SK-N-SH treated with all-trans-retinoic acid at 6 μM for 48 hours (cell line): ENCODE measurements at regions not wholly inside any gene's neighbourhood (a gene's known extent, or its start where the extent isn't known, plus 50 kb on each side); places are given as distances from the start of the nearest gene placed in this dataset.

ENCODE experiments used
- ATAC-seq: fragments of 200-7000 bp; cut with Tn5 transposase; 3 replicates; pipeline ENCODE4 v1.9.1; 2020; ENCODE audit warnings: mild to moderate bottlenecking, moderate library complexity
- ARNTL ChIP-seq: fragments of 450-650 bp; formaldehyde crosslinking; IDR thresholded peaks from 2 replicates; pipeline ENCODE4 v1.5.0; 2020; ENCODE audit warnings: low read depth, mild to moderate bottlenecking, moderate library complexity, borderline replicate concordance
- BACH2 ChIP-seq: fragments of 250-450 bp; sonication (Bioruptor Pico); IDR thresholded peaks from 2 replicates; pipeline ENCODE4 v1.9.0; 2021; ENCODE audit warnings: mild to moderate bottlenecking, borderline replicate concordance
- CREB5 ChIP-seq: fragments of 250-450 bp; sonication (Bioruptor Pico); IDR thresholded peaks from 2 replicates; pipeline ENCODE4 v1.5.1; 2020; ENCODE audit warnings: low read depth, mild to moderate bottlenecking, moderate library complexity
- CSDC2 ChIP-seq: fragments of 250-450 bp; sonication (Bioruptor Pico); IDR thresholded peaks from 2 replicates; pipeline ENCODE4 v1.5.0; 2020; ENCODE audit warnings: mild to moderate bottlenecking, moderate library complexity
- CSRNP3 ChIP-seq: fragments of 250-450 bp; sonication (Bioruptor Pico); IDR thresholded peaks from 2 replicates; pipeline ENCODE4 v1.5.1; 2021; ENCODE audit warnings: mild to moderate bottlenecking, moderate library complexity
- ESRRG ChIP-seq: fragments of 250-450 bp; sonication (Bioruptor Pico); IDR thresholded peaks from 2 replicates; pipeline ENCODE4 v1.6.1; 2021; ENCODE audit warnings: mild to moderate bottlenecking
- OSR1 ChIP-seq: fragments of 250-450 bp; sonication (Bioruptor Pico); IDR thresholded peaks from 2 replicates; pipeline ENCODE4 v1.8.0; 2022; ENCODE audit warnings: moderate library complexity, mild to moderate bottlenecking, inconsistent platforms
- PATZ1 ChIP-seq: fragments of 250-450 bp; sonication (Bioruptor Pico); IDR thresholded peaks from 2 replicates; pipeline ENCODE4 v1.8.0; 2020; ENCODE audit warnings: mild to moderate bottlenecking, moderate library complexity, borderline replicate concordance
- POU6F1 ChIP-seq: fragments of 250-450 bp; sonication (Bioruptor Pico); IDR thresholded peaks from 2 replicates; pipeline ENCODE4 v1.8.0; 2021; ENCODE audit warnings: low read depth, mild to moderate bottlenecking, moderate library complexity, borderline replicate concordance
- PPARA ChIP-seq: fragments of 250-450 bp; sonication (Bioruptor Pico); IDR thresholded peaks from 2 replicates; pipeline ENCODE4 v1.5.0; 2020; ENCODE audit warnings: mild to moderate bottlenecking, borderline replicate concordance
- RARB ChIP-seq: fragments of 250-450 bp; sonication (Bioruptor Pico); IDR thresholded peaks from 2 replicates; pipeline ENCODE4 v1.8.0; 2021; ENCODE audit warnings: mild to moderate bottlenecking, moderate library complexity
- TCF4 ChIP-seq: fragments of 250-450 bp; sonication (Bioruptor Pico); IDR thresholded peaks from 2 replicates; pipeline ENCODE4 v1.8.0; 2021; ENCODE audit warnings: mild to moderate bottlenecking, moderate library complexity, borderline replicate concordance
- TOX ChIP-seq: fragments of 250-450 bp; sonication (Bioruptor Pico); IDR thresholded peaks from 2 replicates; pipeline ENCODE4 v1.8.0; 2021; ENCODE audit warnings: mild to moderate bottlenecking, moderate library complexity, borderline replicate concordance
- TSHZ2 ChIP-seq: fragments of 250-450 bp; sonication (Bioruptor Pico); IDR thresholded peaks from 2 replicates; pipeline ENCODE4 v1.5.0; 2020; ENCODE audit warnings: mild to moderate bottlenecking, moderate library complexity
- ZC3H10 ChIP-seq: fragments of 250-450 bp; sonication (Bioruptor Pico); IDR thresholded peaks from 2 replicates; pipeline ENCODE4 v1.5.1; 2021; ENCODE audit warnings: mild to moderate bottlenecking, moderate library complexity
- ZFP3 ChIP-seq: fragments of 250-450 bp; sonication (Bioruptor Pico); IDR thresholded peaks from 2 replicates; pipeline ENCODE4 v1.5.0; 2020; ENCODE audit warnings: mild to moderate bottlenecking, moderate library complexity
- ZFP30 ChIP-seq: fragments of 450-650 bp; formaldehyde crosslinking; IDR thresholded peaks from 2 replicates; pipeline ENCODE4 v1.5.0; 2022; ENCODE audit warnings: mild to moderate bottlenecking, moderate library complexity
- ZNF70 ChIP-seq: fragments of 450-650 bp; formaldehyde crosslinking; IDR thresholded peaks from 2 replicates; pipeline ENCODE4 v1.5.0; 2020; ENCODE audit warnings: mild to moderate bottlenecking, moderate library complexity

GRCh38 chr10:31139497-31139896 lies 107.8 kb upstream of the ZNF438 start:
- ATAC-seq, result no peak
- TF ChIP-seq RARB (CRISPR knock-in tag) (no peak), ZC3H10 (CRISPR knock-in tag) (no peak), ZNF70 (CRISPR knock-in tag) (no peak), ZFP30 (CRISPR knock-in tag) (no peak), TSHZ2 (CRISPR knock-in tag) (no peak), CREB5 (CRISPR knock-in tag) (no peak), TOX (CRISPR knock-in tag) (no peak), POU6F1 (no peak), CSDC2 (no peak), ARNTL (CRISPR knock-in tag) (no peak), PPARA (no peak), ZFP3 (CRISPR knock-in tag) (no peak), TCF4 (CRISPR knock-in tag) (no peak), OSR1 (CRISPR knock-in tag) (no peak)

- ATAC-seq, result no peak
- TF ChIP-seq ZNF70 (CRISPR knock-in tag) (no peak), TSHZ2 (CRISPR knock-in tag) (no peak), POU6F1 (no peak), TCF4 (CRISPR knock-in tag) (no peak), ZFP30 (CRISPR knock-in tag) (no peak), PATZ1 (CRISPR knock-in tag) (no peak), ZFP3 (CRISPR knock-in tag) (no peak), ESRRG (CRISPR knock-in tag) (no peak), CSRNP3 (CRISPR knock-in tag) (no peak), BACH2 (CRISPR knock-in tag) (no peak)
Measured at GRCh38 chr10:31140716-31141115, 109.1 kb upstream of the ZNF438 start.
